Smooth muscle cell (in vitro differentiated cells): ENCODE measurements at regions not wholly inside any gene's neighbourhood (a gene's known extent, or its start where the extent isn't known, plus 50 kb on each side); places are given as distances from the start of the nearest gene placed in this dataset.

Source experiments
- DNase-seq: peaks from one replicate; lab custom pipeline; 2025; ENCODE audit not compliant: unreplicated experiment; lab: John Stamatoyannopoulos, UW
- H2AFZ ChIP-seq: fragments of 200-600 bp; sonication (generic); 2 replicates; pipeline ENCODE4 v1.6.0; 2016; ENCODE audit warnings: antibody characterized with exemption, low read depth, mild to moderate bottlenecking
- H3F3A ChIP-seq: fragments of 200-600 bp; sonication (generic); 2 replicates; pipeline ENCODE4 v1.6.0; 2017; ENCODE audit warnings: antibody characterized with exemption, low read depth
- H3K27ac ChIP-seq: fragments of 200-600 bp; sonication (generic); 2 replicates; pipeline ENCODE4 v1.5.1; 2016; ENCODE audit warnings: low read depth, mild to moderate bottlenecking
- H3K27me3 ChIP-seq: fragments of 200-600 bp; sonication (generic); 2 replicates; pipeline ENCODE4 v1.6.1; 2016; ENCODE audit warnings: low read depth, mild to moderate bottlenecking
- H3K36me3 ChIP-seq: fragments of 200-600 bp; sonication (generic); 2 replicates; pipeline ENCODE4 v1.5.1; 2016; ENCODE audit warnings: low read depth
- H3K4me1 ChIP-seq: fragments of 200-600 bp; sonication (generic); 2 replicates; pipeline ENCODE4 v1.5.1; 2016; ENCODE audit warnings: low read depth
- H3K4me2 ChIP-seq: fragments of 200-600 bp; sonication (generic); 2 replicates; pipeline ENCODE4 v1.6.0; 2016; ENCODE audit warnings: mild to moderate bottlenecking
- H3K4me3 ChIP-seq: fragments of 200-600 bp; sonication (generic); 2 replicates; pipeline ENCODE4 v1.5.1; 2016; ENCODE audit warnings: mild to moderate bottlenecking
- H3K79me2 ChIP-seq: fragments of 200-600 bp; sonication (generic); 2 replicates; pipeline ENCODE4 v1.6.0; 2016; ENCODE audit warnings: low read depth, mild to moderate bottlenecking
- H3K9ac ChIP-seq: fragments of 200-600 bp; sonication (generic); 2 replicates; pipeline ENCODE4 v1.6.0; 2016; ENCODE audit warnings: low read depth
- H3K9me3 ChIP-seq: fragments of 200-600 bp; sonication (generic); replicated peaks from 2 replicates; pipeline ENCODE4 v1.5.1; 2016; ENCODE audit warnings: low read depth
- H4K20me1 ChIP-seq: fragments of 200-600 bp; sonication (generic); 2 replicates; pipeline ENCODE4 v1.6.0; 2016; ENCODE audit warnings: low read depth
- WGBS: methylation state at CpG from one replicate; pipeline ENCODE4 v1.1.7; 2016; ENCODE audit warnings: low lambda C conversion rate; 5-methylcytosine and 5-hydroxymethylcytosine counted together
- TF ChIP-seq, protein P1 (sequence below): fragments of 200-600 bp; sonication (generic); IDR thresholded peaks from 2 replicates; pipeline ENCODE4 v1.5.1; 2017; ENCODE audit warnings: borderline replicate concordance, mild to moderate bottlenecking, antibody characterized with exemption; ENCODE audit not compliant: insufficient read depth, poor library complexity, severe bottlenecking

DNA sequence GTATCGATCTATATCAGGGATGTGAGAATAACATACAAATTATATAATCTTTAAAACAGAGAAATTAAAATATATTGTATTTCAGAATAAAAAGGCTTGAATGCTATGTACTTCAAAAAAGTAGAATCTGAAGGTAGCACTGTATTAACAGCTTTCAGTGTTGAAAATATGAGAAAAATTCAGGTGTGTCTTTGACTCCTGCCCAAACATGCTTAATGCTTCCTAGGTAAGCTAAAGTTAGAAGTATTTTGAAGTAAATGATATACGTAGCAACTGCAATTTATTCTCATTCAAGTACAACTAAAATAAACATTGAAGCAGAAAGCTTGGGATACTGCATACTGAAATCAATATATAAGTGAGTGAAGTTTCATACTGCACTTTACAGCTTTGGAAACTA is 1082.0 kb upstream of the ACVR2A start:
- Histone ChIP-seq H3K9me3 (no peaks in the 10 kb centered on the region), H3K79me2 (no peaks in the 10 kb centered on the region), H3K36me3 (no peaks in the 10 kb centered on the region), H3K4me3 (no peak overlapping the region), H3K27ac (peak overlapping the region; percentile 12), H2AFZ (no peak overlapping the region), H3K27me3 (no peaks in the 10 kb centered on the region), H3K4me1 (no peaks in the 10 kb centered on the region), H3F3A (no peaks in the 10 kb centered on the region), H3K9ac (no peak overlapping the region), H3K4me2 (no peak overlapping the region), H4K20me1 (no peaks in the 10 kb centered on the region)
- WGBS: 89% methylated on average over 2 of the region's 2 CpGs
- DNase-seq: no peak
- TF ChIP-seq, protein P1, sequence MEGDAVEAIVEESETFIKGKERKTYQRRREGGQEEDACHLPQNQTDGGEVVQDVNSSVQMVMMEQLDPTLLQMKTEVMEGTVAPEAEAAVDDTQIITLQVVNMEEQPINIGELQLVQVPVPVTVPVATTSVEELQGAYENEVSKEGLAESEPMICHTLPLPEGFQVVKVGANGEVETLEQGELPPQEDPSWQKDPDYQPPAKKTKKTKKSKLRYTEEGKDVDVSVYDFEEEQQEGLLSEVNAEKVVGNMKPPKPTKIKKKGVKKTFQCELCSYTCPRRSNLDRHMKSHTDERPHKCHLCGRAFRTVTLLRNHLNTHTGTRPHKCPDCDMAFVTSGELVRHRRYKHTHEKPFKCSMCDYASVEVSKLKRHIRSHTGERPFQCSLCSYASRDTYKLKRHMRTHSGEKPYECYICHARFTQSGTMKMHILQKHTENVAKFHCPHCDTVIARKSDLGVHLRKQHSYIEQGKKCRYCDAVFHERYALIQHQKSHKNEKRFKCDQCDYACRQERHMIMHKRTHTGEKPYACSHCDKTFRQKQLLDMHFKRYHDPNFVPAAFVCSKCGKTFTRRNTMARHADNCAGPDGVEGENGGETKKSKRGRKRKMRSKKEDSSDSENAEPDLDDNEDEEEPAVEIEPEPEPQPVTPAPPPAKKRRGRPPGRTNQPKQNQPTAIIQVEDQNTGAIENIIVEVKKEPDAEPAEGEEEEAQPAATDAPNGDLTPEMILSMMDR: no peak

- no peak overlapping the region for H3K4me2 ChIP-seq
- H3K4me3 ChIP-seq: no peak overlapping the region
- WGBS: 93% methylated on average over 4 of the region's 4 CpGs
- TF ChIP-seq, protein P1: no peak
- DNase-seq: no peak
- no peak overlapping the region for H3K9ac ChIP-seq
- no peaks in the 10 kb centered on the region for H3K79me2 ChIP-seq
- no peak overlapping the region for H2AFZ ChIP-seq
- H3K36me3 ChIP-seq: no peaks in the 10 kb centered on the region
- no peaks in the 10 kb centered on the region for H3K27me3 ChIP-seq
- H3F3A ChIP-seq: no peaks in the 10 kb centered on the region
- no peaks in the 10 kb centered on the region for H3K9me3 ChIP-seq
- no peaks in the 10 kb centered on the region for H4K20me1 ChIP-seq
- no peak overlapping the region for H3K27ac ChIP-seq
- H3K4me1 ChIP-seq: no peaks in the 10 kb centered on the region
These were observed 1090.2 kb upstream of the ACVR2A start for GRCh38 chr2:146754606-146755005.

GRCh38 chr2:146748046-146748445 is 1096.8 kb upstream of the ACVR2A start:
- H2AFZ ChIP-seq: no peak overlapping the region
- no peak for DNase-seq
- WGBS: 84% methylated on average over 3 of the region's 3 CpGs

GRCh38 chr2:146741260-146741659 is 1103.6 kb upstream of the ACVR2A start:
- no peak for DNase-seq
- Histone ChIP-seq H3K36me3 (no peaks in the 10 kb centered on the region), H3K4me1 (no peaks in the 10 kb centered on the region), H3K27me3 (no peaks in the 10 kb centered on the region), H3K27ac (no peak overlapping the region), H3K79me2 (no peaks in the 10 kb centered on the region), H3K9ac (no peak overlapping the region), H4K20me1 (no peaks in the 10 kb centered on the region), H3F3A (no peaks in the 10 kb centered on the region), H2AFZ (no peak overlapping the region), H3K4me2 (no peak overlapping the region), H3K4me3 (no peak overlapping the region), H3K9me3 (no peaks in the 10 kb centered on the region)
- TF ChIP-seq, protein P1: no peak
- WGBS: 68% methylated on average over 4 of the region's 4 CpGs

More at GRCh38 chr2:146748046-146748445, 1096.8 kb upstream of the ACVR2A start:
- no peaks in the 10 kb centered on the region for H3K27me3 ChIP-seq
- no peak overlapping the region for H3K9ac ChIP-seq
- H3K79me2 ChIP-seq: no peaks in the 10 kb centered on the region
- H3F3A ChIP-seq: no peaks in the 10 kb centered on the region
- no peak overlapping the region for H3K27ac ChIP-seq
- no peaks in the 10 kb centered on the region for H3K9me3 ChIP-seq
- H4K20me1 ChIP-seq: no peaks in the 10 kb centered on the region
- H3K36me3 ChIP-seq: no peaks in the 10 kb centered on the region
- no peaks in the 10 kb centered on the region for H3K4me1 ChIP-seq
- no peak overlapping the region for H3K4me3 ChIP-seq
- TF ChIP-seq, protein P1: no peak
- H3K4me2 ChIP-seq: no peak overlapping the region
